IMR-90 (cell line): ENCODE measurements at regions not wholly inside any gene's neighbourhood (a gene's known extent, or its start where the extent isn't known, plus 50 kb on each side); places are given as distances from the start of the nearest gene placed in this dataset.

ENCODE experiments used
- ATAC-seq: fragments of 200-7000 bp; cut with Tn5 transposase; 2 replicates; pipeline ENCODE4 v1.9.1; 2020; ENCODE audit warnings: low read depth, mild to moderate bottlenecking, moderate library complexity
- BruUV-seq: library from RNA; stranded (reverse); fragments of 400-500 nt; replicated peaks from 2 replicates; lab custom pipeline; 2021; lab: Mats Ljungman, UMichigan
- CTCF ChIA-PET: fragments of 300-600 bp; formaldehyde crosslinking; extraction: SDS; loops from one replicate; lab custom pipeline; 2021; ENCODE audit warnings: antibody characterized with exemption; lab: Yijun Ruan, JAX
- POLR2A ChIA-PET: fragments of 300-600 bp; sonication (Branson Sonifier 250); formaldehyde crosslinking; loops from one replicate; lab custom pipeline; 2022; ENCODE audit warnings: antibody characterized with exemption; ENCODE audit not compliant: unreplicated experiment; lab: Charles Lee
- DNase-seq: peaks from one replicate; pipeline ENCODE4 v3.0.0; 2013
- H2AFZ ChIP-seq: replicated peaks from 2 replicates; pipeline ENCODE3; 2013; ENCODE audit warnings: low read length, mild to moderate bottlenecking; ENCODE audit not compliant: poor library complexity
- H2AK5ac ChIP-seq: 2 replicates; pipeline ENCODE4 v1.6.1; 2013; ENCODE audit warnings: low read depth, low read length, inconsistent platforms
- H2AK9ac ChIP-seq: replicated peaks from 2 replicates; pipeline ENCODE3; 2013; ENCODE audit warnings: mild to moderate bottlenecking, low read depth, low read length, moderate library complexity; ENCODE audit not compliant: poor library complexity
- H2BK120ac ChIP-seq: 2 replicates; pipeline ENCODE4 v1.6.1; 2013; ENCODE audit warnings: low read depth, low read length, inconsistent platforms
- H2BK15ac ChIP-seq: 3 replicates; pipeline ENCODE4 v1.6.1; 2013; ENCODE audit warnings: low read depth, low read length, inconsistent platforms
- H2BK20ac ChIP-seq: 2 replicates; pipeline ENCODE4 v1.6.1; 2013; ENCODE audit warnings: low read depth, mild to moderate bottlenecking, inconsistent platforms, low read length, moderate library complexity
- H2BK5ac ChIP-seq: 2 replicates; pipeline ENCODE4 v1.6.1; 2013; ENCODE audit warnings: mild to moderate bottlenecking, low read depth, low read length, inconsistent platforms; ENCODE audit not compliant: poor library complexity, severe bottlenecking
- H3K14ac ChIP-seq: replicated peaks from 2 replicates; pipeline ENCODE4 v1.6.1; 2013; ENCODE audit warnings: low read depth, low read length, inconsistent platforms
- H3K18ac ChIP-seq: 2 replicates; pipeline ENCODE4 v1.6.1; 2013; ENCODE audit warnings: low read depth, low read length, control low read depth
- H3K23ac ChIP-seq: 2 replicates; pipeline ENCODE4 v1.6.1; 2013; ENCODE audit warnings: low read depth, low read length, inconsistent platforms
- H3K27ac ChIP-seq: 2 replicates; pipeline ENCODE4 v1.5.1; 2013; ENCODE audit warnings: mild to moderate bottlenecking, control low read depth, low read length; ENCODE audit not compliant: insufficient read depth
- H3K27me3 ChIP-seq: 2 replicates; pipeline ENCODE4 v1.6.1; 2013; ENCODE audit warnings: low read length; ENCODE audit not compliant: control insufficient read depth, insufficient read depth
- H3K36me3 ChIP-seq: 2 replicates; pipeline ENCODE4 v1.6.1; 2013; ENCODE audit warnings: low read length, mixed read lengths; ENCODE audit not compliant: control insufficient read depth, insufficient read depth
- H3K4ac ChIP-seq: 2 replicates; pipeline ENCODE4 v1.6.1; 2013; ENCODE audit warnings: low read depth, low read length, inconsistent platforms
- H3K4me1 ChIP-seq: 2 replicates; pipeline ENCODE4 v1.6.1; 2013; ENCODE audit warnings: low read length, mixed read lengths; ENCODE audit not compliant: control insufficient read depth, insufficient read depth
- H3K4me2 ChIP-seq: 2 replicates; pipeline ENCODE4 v1.6.1; 2013; ENCODE audit warnings: low read depth, mild to moderate bottlenecking, control low read depth, low read length, moderate library complexity
- H3K4me3 ChIP-seq: 2 replicates; pipeline ENCODE4 v1.5.1; 2013; ENCODE audit warnings: low read depth, mild to moderate bottlenecking, control low read depth, low read length, moderate library complexity; ENCODE audit not compliant: insufficient read depth
- H3K56ac ChIP-seq: 2 replicates; pipeline ENCODE4 v1.6.1; 2013; ENCODE audit warnings: low read length, inconsistent platforms; ENCODE audit not compliant: insufficient read depth; ENCODE audit errors: extremely low read depth
- H3K79me1 ChIP-seq, 2 experiments: 2 replicates each; pipeline ENCODE4 v1.6.1; 2013; ENCODE audit warnings: low read length in 2 of 2, inconsistent platforms in 1 of 2, low read depth in 1 of 2
- H3K9ac ChIP-seq: 2 replicates; pipeline ENCODE4 v1.6.1; 2013; ENCODE audit warnings: low read depth, low read length, control low read depth
- H3K9me1 ChIP-seq: 2 replicates; pipeline ENCODE4 v1.6.1; 2013; ENCODE audit warnings: low read length, inconsistent platforms; ENCODE audit not compliant: insufficient read depth
- H3K9me3 ChIP-seq: 2 replicates; pipeline ENCODE4 v1.6.1; 2013; ENCODE audit warnings: low read length; ENCODE audit not compliant: control insufficient read depth, insufficient read depth
- H4K20me1 ChIP-seq: 2 replicates; pipeline ENCODE4 v1.6.1; 2013; ENCODE audit warnings: low read length, inconsistent platforms; ENCODE audit not compliant: insufficient read depth
- H4K5ac ChIP-seq: 2 replicates; pipeline ENCODE4 v1.6.1; 2013; ENCODE audit warnings: mild to moderate bottlenecking, low read depth, low read length, control low read depth
- H4K8ac ChIP-seq, 2 experiments: 2 replicates each; pipeline ENCODE4 v1.6.1; 2013; ENCODE audit warnings: low read depth in 2 of 2, low read length in 2 of 2, control low read depth in 1 of 2, inconsistent platforms in 1 of 2
- H4K91ac ChIP-seq: 2 replicates; pipeline ENCODE4 v1.6.1; 2013; ENCODE audit warnings: low read depth, low read length, inconsistent platforms; ENCODE audit not compliant: insufficient read depth
- BHLHE40 ChIP-seq: fragments of 150-350 bp; IDR thresholded peaks from 2 replicates; pipeline ENCODE4 v1.6.1; 2016; ENCODE audit warnings: mild to moderate bottlenecking, low read depth, low read length
- CEBPB ChIP-seq: IDR thresholded peaks from 2 replicates; pipeline ENCODE4 v1.6.1; 2012; ENCODE audit warnings: low read depth, low read length, improper control_type of control experiment
- CHD1 ChIP-seq: IDR thresholded peaks from 2 replicates; pipeline ENCODE4 v1.6.1; 2012; ENCODE audit warnings: low read depth, low read length, improper control_type of control experiment
- CTCF ChIP-seq: conservative IDR thresholded peaks from 2 replicates; pipeline ENCODE4 v1.5.1; 2012; ENCODE audit warnings: mild to moderate bottlenecking, low read depth, low read length, improper control_type of control experiment
- ELK1 ChIP-seq: fragments of 150-350 bp; IDR thresholded peaks from 2 replicates; pipeline ENCODE4 v1.6.1; 2016; ENCODE audit warnings: low read depth, mild to moderate bottlenecking, low read length, moderate library complexity, borderline replicate concordance
- FOS ChIP-seq: fragments of 150-350 bp; IDR thresholded peaks from 2 replicates; pipeline ENCODE4 v1.6.1; 2016; ENCODE audit warnings: low read depth, low read length
- MAFK ChIP-seq: IDR thresholded peaks from 2 replicates; pipeline ENCODE4 v1.6.1; 2012; ENCODE audit warnings: low read depth, low read length, improper control_type of control experiment
- MAZ ChIP-seq: IDR thresholded peaks from 2 replicates; pipeline ENCODE4 v1.6.1; 2012; ENCODE audit warnings: low read depth, mild to moderate bottlenecking, low read length, improper control_type of control experiment, moderate library complexity, borderline replicate concordance
- MXI1 ChIP-seq: IDR thresholded peaks from 2 replicates; pipeline ENCODE4 v1.6.1; 2012; ENCODE audit warnings: low read depth, mild to moderate bottlenecking, low read length, moderate library complexity, borderline replicate concordance
- NFE2L2 ChIP-seq: fragments of 150-350 bp; IDR thresholded peaks from 2 replicates; pipeline ENCODE4 v1.6.1; 2016; ENCODE audit warnings: low read depth, mild to moderate bottlenecking, low read length
- POLR2A ChIP-seq: IDR thresholded peaks from 2 replicates; pipeline ENCODE4 v1.6.1; 2012; ENCODE audit warnings: mild to moderate bottlenecking, low read depth, low read length
- RAD21 ChIP-seq: IDR thresholded peaks from 2 replicates; pipeline ENCODE4 v1.6.1; 2012; ENCODE audit warnings: low read length, improper control_type of control experiment
- RCOR1 ChIP-seq: IDR thresholded peaks from 2 replicates; pipeline ENCODE4 v1.6.1; 2012; ENCODE audit warnings: mild to moderate bottlenecking, low read length, improper control_type of control experiment; ENCODE audit not compliant: insufficient replicate concordance
- RFX5 ChIP-seq: IDR thresholded peaks from 2 replicates; pipeline ENCODE4 v1.8.0; 2012; ENCODE audit warnings: low read depth, mild to moderate bottlenecking, low read length, moderate library complexity
- SMC3 ChIP-seq: fragments of 150-350 bp; IDR thresholded peaks from 2 replicates; pipeline ENCODE4 v1.6.1; 2016; ENCODE audit warnings: low read depth, mild to moderate bottlenecking, antibody characterized with exemption, low read length, moderate library complexity
- USF2 ChIP-seq: fragments of 150-350 bp; IDR thresholded peaks from 2 replicates; pipeline ENCODE4 v1.6.1; 2017; ENCODE audit warnings: mild to moderate bottlenecking, antibody characterized with exemption, low read length, low read depth
- dilution Hi-C: fragments of 300-500 bp; cut with HindIII; formaldehyde crosslinking; loops from one replicate; pipeline ENCODE4 v1.14.3; 2018; ENCODE audit warnings: low sequenced_read_pairs; ENCODE audit not compliant: unreplicated experiment
- in situ Hi-C: fragments of 300-500 bp; cut with MboI; formaldehyde crosslinking; loops from 3 replicates; pipeline ENCODE4 v1.14.3; 2019; ENCODE audit warnings: low sequenced_read_pairs, inconsistent platforms, mixed read lengths
- intact Hi-C: fragments of 100-400 bp; cut with micrococcal nuclease; formaldehyde crosslinking; loops from 2 replicates; pipeline ENCODE4 v1.10.0; 2022

GRCh38 chr12:28955931-28956330 is 193.1 kb upstream of the FAR2 start:
- Histone ChIP-seq H3K56ac (no peak overlapping the region), H3K9me3 (no peaks in the 10 kb centered on the region), H3K36me3 (no peaks in the 10 kb centered on the region), H4K8ac (no peak overlapping the region), H2AK9ac (no peak overlapping the region), H2AK5ac (no peak overlapping the region), H2BK5ac (no peak overlapping the region), H2BK15ac (no peak overlapping the region), H3K9me1 (no peaks in the 10 kb centered on the region), H3K18ac (no peak overlapping the region), H3K4ac (no peak overlapping the region), H4K5ac (no peak overlapping the region), H3K14ac (no peak overlapping the region), H3K79me1 (no peaks in the 10 kb centered on the region), H3K23ac (no peak overlapping the region), H3K4me1 (peaks cover 1% of the 10 kb centered on the region; the same call in 1 of the 2 replicates), H4K91ac (no peak overlapping the region), H3K27ac (no peak overlapping the region), H2AFZ (no peak overlapping the region), H2BK20ac (no peak overlapping the region; the same call in 1 of the 2 replicates), H3K27me3 (no peaks in the 10 kb centered on the region), H4K20me1 (no peaks in the 10 kb centered on the region), H3K9ac (no peak overlapping the region), H2BK120ac (no peak overlapping the region), H3K4me2 (no peak overlapping the region), H3K4me3 (no peak overlapping the region)
- dilution Hi-C loops, result no loop called here
- intact Hi-C loops, result no loop called here
- DNase-seq (no peak), ATAC-seq (no peak)
- ChIA-PET CTCF (no interaction called here), POLR2A (no interaction called here)
- no peak for TF ChIP-seq BHLHE40
- no peak for TF ChIP-seq POLR2A
- no peak for TF ChIP-seq ELK1
- no peak for TF ChIP-seq MXI1
- TF ChIP-seq CHD1, result no peak
- TF ChIP-seq FOS, result no peak
- TF ChIP-seq SMC3, result no peak
- no peak for TF ChIP-seq RFX5
- no peak for TF ChIP-seq RAD21
- TF ChIP-seq NFE2L2, result no peak
- TF ChIP-seq CEBPB, result no peak
- no peak for TF ChIP-seq MAFK
- no peak for TF ChIP-seq RCOR1
- no peak for TF ChIP-seq USF2
- TF ChIP-seq MAZ, result no peak
- TF ChIP-seq CTCF, result no peak
- in situ Hi-C loops, result no loop called here
- BruUV-seq, result no TSS peak
